CD4-positive, alpha-beta T cell (primary cell): ENCODE measurements at regions not wholly inside any gene's neighbourhood (a gene's known extent, or its start where the extent isn't known, plus 50 kb on each side); places are given as distances from the start of the nearest gene placed in this dataset.

Experiments used
- ATAC-seq: fragments of 200-7000 bp; cut with Tn5 transposase; one replicate; pipeline ENCODE4 v1.10.0; 2022; ENCODE audit warnings: mild to moderate bottlenecking; ENCODE audit not compliant: poor library complexity
- CTCF ChIA-PET: fragments of 350-600 bp; sonication (Branson Sonifier 250); formaldehyde crosslinking; loops from one replicate; lab custom pipeline; 2021; ENCODE audit warnings: antibody characterized with exemption, inconsistent platforms; lab: Charles Lee
- POLR2A ChIA-PET: fragments of 350-600 bp; sonication (Branson Sonifier 250); formaldehyde crosslinking; loops from one replicate; lab custom pipeline; 2021; ENCODE audit warnings: antibody characterized with exemption, inconsistent platforms; lab: Charles Lee
- DNase-seq, 14 experiments: peaks; one replicate each; pipeline ENCODE4 v3.0.0-alpha.2; 2013 to 2020; ENCODE audit warnings: mixed read lengths in 2 of 14
- H3K27ac ChIP-seq, 2 donors: one replicate each; pipeline versions ENCODE4 v1.5.1 to v1.7.0; 2013; ENCODE audit warnings: low read length in 2 of 2, low read depth in 1 of 2, mild to moderate bottlenecking in 1 of 2
- H3K27me3 ChIP-seq, 2 experiments: 1 replicate in 1 of 2; 2 replicates in 1 of 2; pipeline versions ENCODE4 v1.6.1 to v1.7.0; 2013; ENCODE audit warnings: low read length in 2 of 2, control low read depth in 1 of 2, mild to moderate bottlenecking in 1 of 2, moderate library complexity in 1 of 2; ENCODE audit not compliant: insufficient read depth in 2 of 2, control insufficient read depth in 1 of 2
- H3K36me3 ChIP-seq: one replicate; pipeline ENCODE4 v1.6.1; 2013; ENCODE audit warnings: low read length, control low read depth; ENCODE audit not compliant: insufficient read depth
- H3K4me1 ChIP-seq: one replicate; pipeline ENCODE4 v1.6.1; 2013; ENCODE audit warnings: low read length, control low read depth; ENCODE audit not compliant: insufficient read depth
- H3K4me3 ChIP-seq: one replicate; pipeline ENCODE4 v1.5.1; 2013; ENCODE audit warnings: mild to moderate bottlenecking, low read length, moderate library complexity
- H3K9me3 ChIP-seq, 2 experiments: 1 replicate in 1 of 2; 2 replicates in 1 of 2; pipeline versions ENCODE4 v1.6.1 to v1.7.0; 2013; ENCODE audit warnings: low read length in 2 of 2, mild to moderate bottlenecking in 2 of 2, control low read depth in 1 of 2, moderate library complexity in 1 of 2; ENCODE audit not compliant: control insufficient read depth in 1 of 2, insufficient read depth in 1 of 2
- H3K27ac Mint-ChIP-seq: one replicate; pipeline ENCODE4 v1.8.0; 2020; ENCODE audit warnings: mixed read lengths
- H3K27me3 Mint-ChIP-seq: one replicate; pipeline ENCODE4 v1.8.0; 2021; ENCODE audit warnings: mixed read lengths
- H3K36me3 Mint-ChIP-seq: one replicate; pipeline ENCODE4 v1.8.0; 2021; ENCODE audit warnings: low read depth, mixed read lengths
- H3K4me1 Mint-ChIP-seq: one replicate; pipeline ENCODE4 v1.8.0; 2021; ENCODE audit warnings: low read depth, mixed read lengths
- H3K4me3 Mint-ChIP-seq: one replicate; pipeline ENCODE4 v1.8.0; 2020; ENCODE audit warnings: mild to moderate bottlenecking, mixed read lengths
- H3K9me3 Mint-ChIP-seq: one replicate; pipeline ENCODE4 v1.8.0; 2020; ENCODE audit warnings: mixed read lengths
- intact Hi-C, 2 experiments: fragments of 100-400 bp; cut with DNase I in 1 of 2; cut with micrococcal nuclease in 1 of 2; formaldehyde crosslinking; loops; one replicate each; pipeline versions ENCODE4 v1.15.1 to v1.9.0; 2023 to 2025; cut with DNase I, micrococcal nuclease
- TF ChIP-seq, protein P1 (sequence below): fragments of 200-600 bp; IDR thresholded peaks from one replicate; pipeline ENCODE4 v1.8.0; 2022; ENCODE audit warnings: antibody characterized with exemption, mild to moderate bottlenecking

DNA sequence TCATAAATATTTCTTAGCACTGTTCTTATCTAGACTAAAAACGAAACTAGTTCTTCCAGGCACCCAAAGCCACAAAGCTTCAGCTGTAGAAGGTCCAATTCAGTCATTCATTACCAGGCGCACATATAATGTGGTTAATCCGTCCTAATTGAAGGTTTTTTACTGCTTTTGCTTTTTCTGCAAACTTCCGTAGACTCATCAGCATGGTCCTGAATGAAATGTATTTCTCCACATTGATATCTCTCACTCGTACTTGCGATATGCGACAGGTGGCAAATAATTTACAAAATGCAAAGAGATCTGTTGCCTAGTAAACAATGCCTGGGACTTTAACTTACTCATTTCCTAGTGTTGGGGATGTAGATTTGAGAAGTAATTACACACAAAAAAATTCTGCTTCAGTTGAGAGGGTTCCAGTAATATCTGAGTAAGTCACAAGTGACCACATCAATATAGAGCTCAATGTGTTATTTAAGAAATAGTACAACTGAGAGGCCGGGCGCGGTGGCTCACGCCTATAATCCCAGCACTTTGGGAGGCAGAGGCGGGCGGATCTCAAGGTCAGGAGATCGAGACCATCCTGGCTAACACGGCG, 75.0 kb upstream of the MBNL1 start:
- peak overlapping the region; percentile 96 for H3K27ac Mint-ChIP-seq
- H3K4me1 ChIP-seq: peaks cover 40% of the 10 kb centered on the region
- peaks cover 87% of the 10 kb centered on the region for H3K4me1 Mint-ChIP-seq
- H3K9me3 ChIP-seq: no peaks in the 10 kb centered on the region
- H3K9me3 Mint-ChIP-seq: no peaks in the 10 kb centered on the region
- H3K4me3 Mint-ChIP-seq: peak overlapping the region; percentile 90
- peak overlapping the region; percentile 50 for H3K4me3 ChIP-seq
- CTCF ChIA-PET: interaction anchor here (1.0 to 1.2 kb wide), 3 partner anchors 10 to 250 kb away, joined by 3 to 5 read pairs (median 3); no protein-coding TSS in a partner anchor
- no peaks in the 10 kb centered on the region for H3K27me3 ChIP-seq
- ATAC-seq (peak; percentile 63), DNase-seq (peak in 6 of 14 experiments; percentile 6 to 84 (median 62))
- intact Hi-C loops: loop anchor here in 1 of 2 experiments (2.0 kb wide), 1 partner anchor 51 kb away; no protein-coding TSS in a partner anchor
- TF ChIP-seq, protein P1, sequence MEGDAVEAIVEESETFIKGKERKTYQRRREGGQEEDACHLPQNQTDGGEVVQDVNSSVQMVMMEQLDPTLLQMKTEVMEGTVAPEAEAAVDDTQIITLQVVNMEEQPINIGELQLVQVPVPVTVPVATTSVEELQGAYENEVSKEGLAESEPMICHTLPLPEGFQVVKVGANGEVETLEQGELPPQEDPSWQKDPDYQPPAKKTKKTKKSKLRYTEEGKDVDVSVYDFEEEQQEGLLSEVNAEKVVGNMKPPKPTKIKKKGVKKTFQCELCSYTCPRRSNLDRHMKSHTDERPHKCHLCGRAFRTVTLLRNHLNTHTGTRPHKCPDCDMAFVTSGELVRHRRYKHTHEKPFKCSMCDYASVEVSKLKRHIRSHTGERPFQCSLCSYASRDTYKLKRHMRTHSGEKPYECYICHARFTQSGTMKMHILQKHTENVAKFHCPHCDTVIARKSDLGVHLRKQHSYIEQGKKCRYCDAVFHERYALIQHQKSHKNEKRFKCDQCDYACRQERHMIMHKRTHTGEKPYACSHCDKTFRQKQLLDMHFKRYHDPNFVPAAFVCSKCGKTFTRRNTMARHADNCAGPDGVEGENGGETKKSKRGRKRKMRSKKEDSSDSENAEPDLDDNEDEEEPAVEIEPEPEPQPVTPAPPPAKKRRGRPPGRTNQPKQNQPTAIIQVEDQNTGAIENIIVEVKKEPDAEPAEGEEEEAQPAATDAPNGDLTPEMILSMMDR: no peak
- peak overlapping the region; percentile 42 to 48 for H3K27ac ChIP-seq
- H3K36me3 ChIP-seq: no peaks in the 10 kb centered on the region
- H3K36me3 Mint-ChIP-seq: peaks cover 8% of the 10 kb centered on the region
- POLR2A ChIA-PET: interaction anchor here (0.6 to 2.9 kb wide), 28 partner anchors 8 to 212 kb away, joined by 3 to 52 read pairs (median 4); partner anchors contain the start of gene MBNL1
- no peaks in the 10 kb centered on the region for H3K27me3 Mint-ChIP-seq

DNA sequence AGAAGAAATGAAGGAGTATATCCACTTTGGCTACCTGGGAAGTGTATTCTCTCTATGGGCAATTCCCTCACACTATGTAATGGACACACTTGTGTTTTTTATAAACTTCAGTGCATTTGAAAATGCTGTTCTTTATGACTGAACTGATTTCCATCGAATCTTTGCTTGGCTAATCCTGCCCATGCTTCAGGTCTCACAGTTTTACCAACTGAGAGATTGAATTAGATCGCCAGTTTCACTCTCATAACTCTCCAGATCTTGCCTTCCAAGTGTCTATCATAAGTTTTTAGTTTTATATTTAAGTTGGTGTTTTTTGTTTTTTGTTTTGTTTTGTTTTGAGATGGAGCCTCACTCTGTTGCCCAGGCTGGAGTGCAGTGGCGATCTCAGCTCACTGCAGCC, 73.5 kb upstream of the MBNL1 start:
- no peaks in the 10 kb centered on the region for H3K27me3 ChIP-seq
- TF ChIP-seq, protein P1: no peak
- Mint-ChIP-seq H3K36me3 (peaks cover 8% of the 10 kb centered on the region), H3K27ac (peak overlapping the region; percentile 96), H3K4me3 (peak overlapping the region; percentile 77), H3K27me3 (no peaks in the 10 kb centered on the region), H3K4me1 (peaks cover 86% of the 10 kb centered on the region), H3K9me3 (no peaks in the 10 kb centered on the region)
- peaks cover 40% of the 10 kb centered on the region for H3K4me1 ChIP-seq
- H3K27ac ChIP-seq: no peak overlapping the region
- CTCF ChIA-PET: no interaction called here
- H3K4me3 ChIP-seq: no peak overlapping the region
- DNase-seq: no peak
- H3K9me3 ChIP-seq: no peaks in the 10 kb centered on the region
- POLR2A ChIA-PET: interaction anchor here (12.8 kb wide), 1 partner anchor 48 kb away, joined by 132 read pairs; no protein-coding TSS in a partner anchor
- intact Hi-C loops: no loop called here
- H3K36me3 ChIP-seq: no peaks in the 10 kb centered on the region
- ATAC-seq: no peak

DNA sequence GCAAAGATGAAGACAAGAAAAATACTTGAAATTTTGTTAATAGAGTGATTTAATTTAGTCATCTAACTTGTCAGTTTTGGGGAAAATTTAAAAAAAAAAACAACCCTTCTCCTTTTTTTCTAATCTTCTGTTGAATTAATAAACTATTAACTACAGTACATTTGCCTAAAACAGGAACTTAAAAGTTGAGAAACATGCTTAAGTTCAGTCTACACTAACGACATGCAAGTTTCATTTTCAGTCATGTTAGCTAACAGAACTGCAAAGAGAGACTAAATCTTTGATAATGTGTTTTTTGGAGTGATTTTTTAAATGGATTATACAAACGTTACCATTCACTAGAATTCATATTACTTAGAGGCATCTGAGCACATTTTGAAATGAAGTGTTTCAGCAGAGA, 71.9 kb upstream of the MBNL1 start:
- H3K9me3 Mint-ChIP-seq: no peaks in the 10 kb centered on the region
- intact Hi-C loops: loop anchor here (1.0 to 2.0 kb wide), 4 partner anchors 9 to 102 kb away; partner anchors contain the start of gene MBNL1 (in 1 of the 2)
- peaks cover 8% of the 10 kb centered on the region for H3K36me3 Mint-ChIP-seq
- H3K4me3 Mint-ChIP-seq: peak overlapping the region; percentile 88
- ChIA-PET POLR2A (interaction anchor here (1.0 to 12.8 kb wide), 7 partner anchors 8 to 111 kb away, joined by 3 to 185 read pairs (median 24); partner anchors contain the start of gene MBNL1), CTCF (no interaction called here)
- no peaks in the 10 kb centered on the region for H3K27me3 ChIP-seq
- DNase-seq (peak in 3 of 14 experiments; percentile 58 to 62 (median 59)), ATAC-seq (peak; percentile 32)
- peak overlapping the region; percentile 62 to 81 for H3K27ac ChIP-seq
- no peaks in the 10 kb centered on the region for H3K27me3 Mint-ChIP-seq
- H3K36me3 ChIP-seq: no peaks in the 10 kb centered on the region
- H3K4me3 ChIP-seq: peak overlapping the region; percentile 43
- TF ChIP-seq, protein P1: no peak
- H3K27ac Mint-ChIP-seq: peak overlapping the region; percentile 96
- peaks cover 89% of the 10 kb centered on the region for H3K4me1 Mint-ChIP-seq
- H3K4me1 ChIP-seq: peaks cover 42% of the 10 kb centered on the region
- no peaks in the 10 kb centered on the region for H3K9me3 ChIP-seq
